Mesothelial cell of epicardium (in vitro differentiated cells): ENCODE measurements at regions not wholly inside any gene's neighbourhood (a gene's known extent, or its start where the extent isn't known, plus 50 kb on each side); places are given as distances from the start of the nearest gene placed in this dataset.

Experiments used
- DNase-seq, 2 experiments: peaks; one replicate each; pipeline ENCODE4 v3.0.0; 2021; ENCODE audit warnings: low spot score in 2 of 2; ENCODE audit not compliant: unreplicated experiment in 2 of 2
- H3K27ac Mint-ChIP-seq: 2 replicates; pipeline ENCODE4 v1.8.0; 2021; ENCODE audit warnings: mixed read lengths
- H3K27me3 Mint-ChIP-seq: 2 replicates; pipeline ENCODE4 v1.8.0; 2021; ENCODE audit warnings: low read depth, mixed read lengths
- H3K36me3 Mint-ChIP-seq: 2 replicates; pipeline ENCODE4 v1.8.0; 2021; ENCODE audit warnings: mixed read lengths
- H3K4me1 Mint-ChIP-seq: 2 replicates; pipeline ENCODE4 v1.8.0; 2021; ENCODE audit warnings: mixed read lengths
- H3K4me3 Mint-ChIP-seq: 2 replicates; pipeline ENCODE4 v1.8.0; 2021; ENCODE audit warnings: mild to moderate bottlenecking, moderate library complexity, mixed read lengths
- H3K9me3 Mint-ChIP-seq: 2 replicates; pipeline ENCODE4 v1.8.0; 2021; ENCODE audit warnings: mixed read lengths
- TF ChIP-seq, protein P1 (sequence below): fragments of 200-600 bp; sonication (generic); IDR thresholded peaks from one replicate; pipeline ENCODE4 v1.5.0; 2021; ENCODE audit warnings: antibody characterized with exemption; ENCODE audit not compliant: unreplicated experiment

DNA sequence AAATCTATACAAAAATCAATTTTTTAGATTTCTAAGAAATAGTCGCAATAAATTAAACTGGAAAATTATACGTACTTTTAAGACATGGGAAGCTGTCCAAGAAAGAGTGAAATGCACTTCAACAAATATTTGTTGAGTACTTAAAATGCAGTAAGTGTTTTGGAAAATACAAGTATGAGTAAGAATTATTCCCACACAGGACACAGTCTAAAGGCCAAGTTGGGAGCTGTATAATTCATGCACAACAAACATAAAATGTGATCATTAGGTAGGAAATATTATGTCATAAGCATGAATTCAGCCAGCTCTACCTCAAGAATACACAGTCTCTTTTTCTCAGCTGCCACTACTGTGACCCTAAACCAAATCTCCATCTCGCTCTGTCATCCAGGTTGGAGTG lies 267.6 kb downstream of the CNTN3 start:
- Mint-ChIP-seq H3K9me3 (peaks cover 4% of the 10 kb centered on the region), H3K27me3 (peaks cover 2% of the 10 kb centered on the region), H3K27ac (no peak overlapping the region), H3K4me1 (no peaks in the 10 kb centered on the region), H3K36me3 (no peaks in the 10 kb centered on the region), H3K4me3 (no peak overlapping the region)
- TF ChIP-seq, protein P1, sequence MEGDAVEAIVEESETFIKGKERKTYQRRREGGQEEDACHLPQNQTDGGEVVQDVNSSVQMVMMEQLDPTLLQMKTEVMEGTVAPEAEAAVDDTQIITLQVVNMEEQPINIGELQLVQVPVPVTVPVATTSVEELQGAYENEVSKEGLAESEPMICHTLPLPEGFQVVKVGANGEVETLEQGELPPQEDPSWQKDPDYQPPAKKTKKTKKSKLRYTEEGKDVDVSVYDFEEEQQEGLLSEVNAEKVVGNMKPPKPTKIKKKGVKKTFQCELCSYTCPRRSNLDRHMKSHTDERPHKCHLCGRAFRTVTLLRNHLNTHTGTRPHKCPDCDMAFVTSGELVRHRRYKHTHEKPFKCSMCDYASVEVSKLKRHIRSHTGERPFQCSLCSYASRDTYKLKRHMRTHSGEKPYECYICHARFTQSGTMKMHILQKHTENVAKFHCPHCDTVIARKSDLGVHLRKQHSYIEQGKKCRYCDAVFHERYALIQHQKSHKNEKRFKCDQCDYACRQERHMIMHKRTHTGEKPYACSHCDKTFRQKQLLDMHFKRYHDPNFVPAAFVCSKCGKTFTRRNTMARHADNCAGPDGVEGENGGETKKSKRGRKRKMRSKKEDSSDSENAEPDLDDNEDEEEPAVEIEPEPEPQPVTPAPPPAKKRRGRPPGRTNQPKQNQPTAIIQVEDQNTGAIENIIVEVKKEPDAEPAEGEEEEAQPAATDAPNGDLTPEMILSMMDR = no peak
- DNase-seq = no peak

DNA sequence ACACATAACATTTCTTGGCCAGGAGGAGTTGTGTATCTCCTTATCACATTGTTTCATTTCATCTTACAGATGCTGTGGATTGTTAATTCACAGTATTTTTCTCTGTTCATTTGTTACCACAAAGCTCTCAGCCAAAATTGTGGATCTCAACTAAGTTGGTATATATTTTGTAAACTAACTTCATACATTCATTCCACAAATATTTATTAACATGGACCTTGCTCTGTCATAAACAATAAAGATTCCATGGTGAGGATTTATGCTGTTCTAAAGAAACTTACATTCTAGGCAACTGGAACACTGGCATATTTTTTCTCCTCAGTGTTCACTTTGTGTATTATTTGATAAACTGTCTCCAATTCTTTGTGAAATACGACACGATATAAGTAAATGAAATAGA lies 268.8 kb downstream of the CNTN3 start:
- Mint-ChIP-seq H3K4me3 (no peak overlapping the region), H3K4me1 (no peaks in the 10 kb centered on the region), H3K27ac (no peak overlapping the region), H3K9me3 (peaks cover 4% of the 10 kb centered on the region), H3K27me3 (peaks cover 2% of the 10 kb centered on the region), H3K36me3 (no peaks in the 10 kb centered on the region)
- DNase-seq = no peak
- TF ChIP-seq, protein P1 = no peak

DNA sequence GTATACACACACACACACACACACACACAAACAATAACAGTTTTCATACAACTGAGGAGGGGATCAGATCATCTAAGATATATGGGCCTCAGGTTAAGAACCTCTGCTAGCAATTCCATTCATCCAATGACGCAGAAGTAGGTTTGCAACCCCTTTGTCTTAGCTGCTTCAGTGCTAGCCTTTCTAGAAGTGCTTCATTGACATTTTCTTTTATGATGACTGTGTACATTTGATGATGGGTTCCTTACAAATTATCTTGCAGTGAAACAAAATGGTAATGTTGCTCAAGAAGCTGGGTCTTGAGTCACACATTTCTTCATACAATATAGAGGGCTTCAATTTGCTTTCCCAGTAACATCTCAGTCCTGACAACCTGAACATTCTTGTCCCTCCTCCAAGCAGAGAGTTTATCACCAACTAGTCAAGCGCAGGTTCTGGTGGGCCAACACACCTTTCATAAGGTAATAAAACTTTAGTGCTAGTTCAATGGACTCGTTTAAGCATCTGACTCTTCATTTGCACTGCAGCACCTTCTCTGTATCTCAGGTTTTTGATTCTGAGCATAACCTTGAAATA lies 269.5 kb downstream of the CNTN3 start:
- TF ChIP-seq, protein P1 = no peak
- Mint-ChIP-seq H3K4me3 (no peak overlapping the region), H3K27me3 (peaks cover 6% of the 10 kb centered on the region), H3K4me1 (no peaks in the 10 kb centered on the region), H3K9me3 (peaks cover 4% of the 10 kb centered on the region), H3K27ac (no peak overlapping the region), H3K36me3 (no peaks in the 10 kb centered on the region)
- no peak for DNase-seq

DNA sequence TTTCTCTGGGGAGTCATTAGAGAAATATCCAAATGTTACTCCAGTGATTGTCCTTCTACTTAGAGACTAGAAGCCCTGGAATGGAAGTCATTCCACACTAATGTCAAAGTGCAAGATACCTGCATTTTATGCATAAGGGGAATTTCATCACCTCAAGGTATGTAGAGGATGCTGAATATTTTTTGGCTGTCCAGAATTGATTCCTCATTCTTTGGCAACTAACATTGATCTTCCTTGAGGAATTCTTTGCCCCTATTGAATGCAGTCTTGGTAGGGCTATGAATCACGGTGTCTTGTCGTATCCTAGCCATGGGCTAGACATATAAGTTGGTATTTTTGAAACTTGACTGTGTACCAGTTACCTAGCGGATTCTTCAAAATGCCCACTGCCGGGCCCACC lies 271.1 kb downstream of the CNTN3 start:
- Mint-ChIP-seq H3K27me3 (peaks cover 9% of the 10 kb centered on the region), H3K36me3 (no peaks in the 10 kb centered on the region), H3K4me1 (no peaks in the 10 kb centered on the region), H3K9me3 (peaks cover 4% of the 10 kb centered on the region), H3K4me3 (no peak overlapping the region), H3K27ac (no peak overlapping the region)
- TF ChIP-seq, protein P1 = no peak
- DNase-seq = no peak

DNA sequence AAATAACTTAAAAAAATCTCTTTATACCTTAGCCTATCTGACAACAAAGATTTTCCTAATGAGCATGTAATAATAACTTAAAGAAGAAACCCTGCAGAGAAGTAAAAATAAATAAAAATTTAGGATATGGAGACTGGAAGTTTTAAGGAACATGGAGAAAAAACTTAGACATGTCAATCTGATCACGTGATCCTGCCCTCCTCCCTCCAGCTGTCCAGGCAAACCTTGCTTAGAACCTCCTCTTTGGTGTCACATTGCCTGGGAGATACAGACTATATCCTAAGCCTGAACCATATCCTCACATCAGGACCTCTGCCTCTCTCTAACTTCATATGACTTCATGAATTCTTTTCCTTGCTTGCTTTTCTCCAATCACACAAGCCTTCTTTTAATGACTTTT lies 275.5 kb downstream of the CNTN3 start:
- H3K36me3 Mint-ChIP-seq = no peaks in the 10 kb centered on the region

More for the DNA sequence above, 275.5 kb downstream of the CNTN3 start:
- Mint-ChIP-seq H3K4me3 (no peak overlapping the region), H3K4me1 (no peaks in the 10 kb centered on the region), H3K27me3 (peaks cover 13% of the 10 kb centered on the region), H3K9me3 (no peaks in the 10 kb centered on the region), H3K27ac (no peak overlapping the region)
- DNase-seq = no peak
- TF ChIP-seq, protein P1 = no peak
